ENCODE measurements at regions not wholly inside any gene's neighbourhood (a gene's known extent, or its start where the extent isn't known, plus 50 kb on each side); places are given as distances from the start of the nearest gene placed in this dataset.
A peak's percentile ranks its signal among the peaks of the same experiment; 100 is the strongest.

GRCh38 chr2:39504790-39505335, 67.8 kb upstream of the MAP4K3 start:
- no peak overlapping the region for H3K4me3 ChIP-seq (ENCODE audit: low read length)
- TF ChIP-seq CTCF (IDR thresholded peaks at IDR 0.05; ENCODE audit: insufficient read depth, low read depth, low read length, missing control alignments): no peak
- peak; percentile 85 for DNase-seq (ENCODE audit: low read depth)

GRCh38 chr2:39506215-39506614, 69.1 kb upstream of the MAP4K3 start:
- no peak for DNase-seq (ENCODE audit: low read depth)
- no peak overlapping the region for H3K4me3 ChIP-seq (ENCODE audit: low read length)
- no peak for TF ChIP-seq CTCF (IDR thresholded peaks at IDR 0.05; ENCODE audit: insufficient read depth, low read depth, low read length, missing control alignments)

- TF ChIP-seq CTCF (IDR thresholded peaks at IDR 0.05; ENCODE audit: insufficient read depth, low read depth, low read length, missing control alignments): no peak
- DNase-seq (ENCODE audit: low read depth): no peak
- no peak overlapping the region for H3K4me3 ChIP-seq (ENCODE audit: low read length)
Measured at GRCh38 chr2:39508198-39508597, 71.1 kb upstream of the MAP4K3 start.

- TF ChIP-seq CTCF (IDR thresholded peaks at IDR 0.05; ENCODE audit: insufficient read depth, low read depth, low read length, missing control alignments): no peak
Measured at GRCh38 chr2:39510140-39510539, 73.1 kb upstream of the MAP4K3 start.

GRCh38 chr2:39511219-39511604, 74.1 kb upstream of the MAP4K3 start:
- no peak overlapping the region for H3K4me3 ChIP-seq (ENCODE audit: low read length)
- DNase-seq (ENCODE audit: low read depth): no peak
- TF ChIP-seq CTCF (IDR thresholded peaks at IDR 0.05; ENCODE audit: insufficient read depth, low read depth, low read length, missing control alignments): no peak

More at GRCh38 chr2:39510140-39510539, 73.1 kb upstream of the MAP4K3 start:
- H3K4me3 ChIP-seq (ENCODE audit: low read length): no peak overlapping the region
- no peak for DNase-seq (ENCODE audit: low read depth)

- no peak overlapping the region for H3K4me3 ChIP-seq (ENCODE audit: low read length)
- no peak for TF ChIP-seq CTCF (IDR thresholded peaks at IDR 0.05; ENCODE audit: insufficient read depth, low read depth, low read length, missing control alignments)
- no peak for DNase-seq (ENCODE audit: low read depth)
Measured at GRCh38 chr2:39511605-39512433, 74.7 kb upstream of the MAP4K3 start.

Measured in epithelial cell of esophagus (primary cell).